ENCODE measurements at regions not wholly inside any gene's neighbourhood (a gene's known extent, or its start where the extent isn't known, plus 50 kb on each side); places are given as distances from the start of the nearest gene placed in this dataset.

GRCh38 chr6:169326067-169326799 lies 72.6 kb upstream of the THBS2 start:
- TF ChIP-seq FOXK2 (IDR thresholded peaks at IDR 0.05) (no peak), HDGF (IDR thresholded peaks at IDR 0.05; ENCODE audit: borderline replicate concordance) (no peak), NFRKB (IDR thresholded peaks at IDR 0.05) (no peak), ARNT (IDR thresholded peaks at IDR 0.05) (no peak), SP1 (IDR thresholded peaks at IDR 0.05) (no peak), FOXM1 (IDR thresholded peaks at IDR 0.05; ENCODE audit: borderline replicate concordance) (no peak), CTBP1 (IDR thresholded peaks at IDR 0.05; ENCODE audit: borderline replicate concordance) (no peak), BHLHE40 (IDR thresholded peaks at IDR 0.05; ENCODE audit: borderline replicate concordance) (no peak), TARDBP (IDR thresholded peaks at IDR 0.05) (no peak), ELF4 (IDR thresholded peaks at IDR 0.05) (no peak), SUZ12 (IDR thresholded peaks at IDR 0.05) (no peak)
